Endometrial microvascular endothelial cells (primary cell): ENCODE measurements at regions not wholly inside any gene's neighbourhood (a gene's known extent, or its start where the extent isn't known, plus 50 kb on each side); places are given as distances from the start of the nearest gene placed in this dataset.

Experiments used
- in situ Hi-C: cut with HindIII; loops from 2 replicates; pipeline ENCODE4 v1.10.0; 2017; ENCODE audit warnings: low sequenced_read_pairs, low pct_unique_long_range_greater_than_20kb; ENCODE audit errors: inconsistent ontology term

DNA sequence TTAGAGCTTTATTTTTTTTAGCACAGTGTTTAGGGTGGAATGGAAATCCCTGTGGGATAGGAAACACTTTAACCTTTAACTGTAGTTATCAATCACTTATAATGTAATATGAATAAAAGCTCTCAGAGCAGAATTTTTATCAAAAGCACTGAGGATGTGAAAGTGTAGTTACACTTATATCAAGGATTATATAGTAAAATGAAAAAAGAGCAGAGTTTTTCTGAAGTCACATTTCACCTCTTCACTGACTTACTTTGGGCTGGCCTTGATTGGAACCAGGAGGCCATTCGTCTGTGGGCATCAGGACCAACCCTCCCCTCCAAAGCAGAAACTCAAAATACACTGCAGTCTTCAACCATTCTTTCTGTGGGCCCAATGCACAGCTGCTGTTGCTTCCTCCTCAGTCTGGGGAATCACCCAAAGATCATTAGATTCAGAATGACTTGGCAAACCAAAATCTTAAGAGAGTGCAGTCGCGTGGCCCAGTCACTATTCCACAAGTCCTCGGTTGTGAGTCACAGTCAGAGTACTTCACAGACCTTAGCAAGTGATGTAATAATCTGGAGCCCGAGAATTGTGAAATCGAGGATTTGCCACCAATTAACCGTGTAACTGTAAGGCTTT lies 132.6 kb upstream of the COL8A1 start:
- in situ Hi-C loops: no loop called here

DNA sequence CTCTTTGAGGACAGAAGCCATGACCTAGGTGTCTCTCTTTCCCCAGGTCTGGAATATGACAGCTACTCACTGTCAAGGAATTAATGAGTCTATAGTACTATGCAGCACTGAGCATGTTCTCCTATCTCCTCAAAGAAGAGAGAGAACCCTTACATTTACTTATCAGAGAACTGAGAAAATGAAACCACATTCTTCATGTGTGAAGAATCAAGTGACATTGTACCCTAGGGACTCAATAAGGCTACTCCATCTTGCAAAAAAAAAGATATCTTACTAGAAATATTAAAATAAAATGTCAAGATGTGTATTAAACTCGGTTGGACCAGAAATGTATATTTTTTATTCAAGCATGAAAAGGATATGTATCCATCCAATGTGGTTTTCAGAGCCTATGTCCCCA lies 133.2 kb upstream of the COL8A1 start:
- in situ Hi-C loops: no loop called here

DNA sequence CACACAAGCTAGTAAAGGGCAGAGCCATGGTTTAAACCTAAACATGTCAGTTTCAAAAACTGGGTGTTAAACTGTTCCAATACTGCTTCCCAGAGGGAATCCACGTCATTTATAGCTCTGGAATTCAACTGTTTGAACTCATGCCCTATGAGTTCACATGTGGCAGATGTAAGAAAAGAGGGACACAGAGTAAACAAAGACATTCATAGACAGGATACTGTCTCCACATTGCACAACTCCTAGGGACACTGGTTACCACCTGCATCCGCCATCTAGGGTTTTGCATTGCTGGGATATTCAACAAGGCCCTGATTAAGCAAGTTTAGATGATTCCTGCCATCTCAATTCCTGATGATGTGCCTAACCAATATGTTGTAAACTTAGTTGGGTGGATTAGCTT lies 134.1 kb upstream of the COL8A1 start:
- in situ Hi-C loops: no loop called here

DNA sequence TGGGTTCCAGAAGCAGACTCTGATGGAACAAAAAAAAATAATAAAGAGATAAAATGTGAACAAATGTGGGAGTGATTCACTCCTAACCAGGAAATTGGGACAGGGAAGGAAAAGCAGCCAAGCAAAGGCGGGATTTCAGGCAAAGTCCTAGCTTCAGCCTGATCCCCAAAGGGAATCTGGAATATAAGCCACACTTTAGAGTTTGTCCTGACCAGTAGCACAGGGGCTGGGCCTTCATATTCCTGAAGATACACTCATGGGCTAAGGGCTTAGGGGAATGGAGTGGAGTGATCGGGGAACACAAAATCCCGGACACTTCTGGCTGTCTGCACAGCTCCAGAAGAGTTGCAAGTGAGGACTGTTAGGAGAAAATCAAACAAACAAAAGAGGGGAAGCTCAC lies 135.0 kb upstream of the COL8A1 start:
- in situ Hi-C loops: no loop called here

DNA sequence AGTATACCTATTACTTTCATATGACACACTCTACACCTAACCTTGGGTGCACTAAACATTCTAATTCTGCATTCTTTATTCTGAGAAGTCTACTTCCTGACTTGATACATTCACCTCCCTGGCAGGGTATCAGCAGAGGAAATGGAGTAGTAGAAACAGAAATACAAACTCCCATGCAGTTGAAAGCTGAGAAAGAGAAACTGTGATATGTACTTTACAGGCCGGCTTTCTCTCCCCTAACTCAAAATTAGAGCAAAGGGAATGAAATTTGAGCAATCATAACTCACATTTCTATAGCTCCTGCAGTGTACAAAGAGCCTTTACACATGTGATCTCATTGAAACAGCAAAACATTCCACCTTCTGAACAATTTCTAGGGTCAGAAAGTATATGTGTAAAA lies 135.5 kb upstream of the COL8A1 start:
- in situ Hi-C loops: no loop called here

DNA sequence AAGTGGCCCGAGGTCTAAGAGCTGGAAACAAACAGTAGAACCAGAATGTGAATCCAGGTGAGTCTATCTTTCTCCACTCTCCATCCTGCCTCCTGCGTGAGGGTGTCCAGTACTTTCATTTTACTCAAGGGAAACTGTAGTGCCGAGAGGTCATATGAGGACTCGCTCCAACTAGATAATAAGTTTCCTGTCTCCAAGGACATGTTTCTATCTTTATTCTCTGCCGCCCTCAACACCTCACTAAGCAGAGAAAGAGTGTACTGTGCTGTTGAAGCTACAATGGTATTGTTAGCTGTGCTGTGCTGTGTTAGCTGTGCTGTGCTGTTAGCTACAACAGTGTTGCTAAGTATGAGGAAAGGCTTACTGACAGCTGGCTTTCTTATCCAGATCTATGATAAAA lies 137.9 kb upstream of the COL8A1 start:
- in situ Hi-C loops: no loop called here

DNA sequence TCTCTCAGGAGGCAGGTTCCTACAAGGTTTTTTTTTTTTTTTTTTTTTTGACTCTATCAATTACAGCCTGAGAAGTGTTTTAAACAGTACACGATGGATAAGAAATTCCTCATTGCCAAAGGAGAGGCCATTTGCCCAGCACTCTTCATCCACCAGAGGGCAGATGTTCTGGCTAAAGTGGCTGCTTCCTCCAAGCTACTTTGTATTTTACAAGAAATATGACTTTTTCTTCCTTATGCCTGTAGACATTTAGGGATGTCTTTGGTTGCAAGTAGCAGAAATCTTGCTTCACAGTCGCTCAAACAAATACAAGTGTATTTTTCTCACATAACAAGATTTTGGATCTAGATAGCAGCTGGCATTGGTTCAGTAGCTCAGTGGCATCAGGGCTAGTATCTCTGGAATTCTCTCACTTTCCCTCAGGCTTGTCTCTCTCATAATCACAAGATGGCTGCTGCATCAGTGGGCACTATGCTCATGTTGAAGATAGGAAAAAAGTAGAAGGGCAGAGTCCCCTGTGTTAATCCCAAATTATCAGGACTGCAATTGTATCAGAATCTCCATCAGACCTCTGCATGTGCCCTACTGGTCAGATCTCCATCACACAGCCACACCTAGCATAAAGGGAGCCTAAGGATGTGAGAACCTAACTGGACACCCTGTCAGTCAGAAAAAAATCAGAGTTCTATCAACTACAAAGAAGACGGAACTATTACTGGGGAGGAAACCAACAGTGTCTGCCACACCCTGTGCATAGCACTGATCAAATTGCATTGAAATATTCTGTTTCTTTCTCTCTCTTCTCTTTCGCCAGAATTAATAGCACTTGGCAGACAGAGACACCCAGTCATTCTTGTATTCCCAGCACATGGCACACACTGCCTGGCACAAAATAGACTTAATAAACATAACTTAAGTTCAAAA lies 138.9 kb upstream of the COL8A1 start:
- in situ Hi-C loops: no loop called here

DNA sequence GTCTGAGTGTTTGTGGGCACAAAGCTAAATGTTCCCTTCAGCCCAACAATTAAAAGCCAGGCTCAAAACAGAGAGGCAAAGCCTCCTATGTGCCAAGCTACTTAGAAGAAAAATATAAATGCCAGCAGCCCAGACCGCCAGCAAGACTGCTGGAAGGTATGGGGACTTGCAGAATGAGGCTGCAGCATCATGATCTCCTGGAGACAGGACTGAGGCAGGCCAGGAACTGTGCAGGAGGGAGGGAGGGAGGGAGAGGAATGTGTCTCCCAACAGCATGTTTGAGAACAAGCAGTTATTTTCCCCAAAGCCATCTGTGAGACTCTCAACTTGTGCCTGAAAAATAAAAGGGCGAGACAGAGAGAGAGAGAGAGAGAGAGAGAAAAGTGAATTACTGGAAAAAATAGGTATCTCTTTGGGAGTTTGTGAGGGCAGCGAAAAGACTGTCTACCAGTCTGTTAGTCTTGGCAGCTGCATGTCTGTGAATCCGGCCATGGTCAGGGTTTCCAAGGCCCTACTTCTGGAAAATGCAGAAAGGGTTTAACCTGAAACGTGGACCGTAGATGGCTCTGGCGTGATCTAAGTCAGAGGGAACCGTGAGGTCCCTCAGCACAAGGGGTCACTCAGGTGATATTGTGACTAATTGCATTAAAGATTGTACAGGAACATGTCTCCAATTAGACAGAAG lies 139.7 kb upstream of the COL8A1 start:
- in situ Hi-C loops: no loop called here

DNA sequence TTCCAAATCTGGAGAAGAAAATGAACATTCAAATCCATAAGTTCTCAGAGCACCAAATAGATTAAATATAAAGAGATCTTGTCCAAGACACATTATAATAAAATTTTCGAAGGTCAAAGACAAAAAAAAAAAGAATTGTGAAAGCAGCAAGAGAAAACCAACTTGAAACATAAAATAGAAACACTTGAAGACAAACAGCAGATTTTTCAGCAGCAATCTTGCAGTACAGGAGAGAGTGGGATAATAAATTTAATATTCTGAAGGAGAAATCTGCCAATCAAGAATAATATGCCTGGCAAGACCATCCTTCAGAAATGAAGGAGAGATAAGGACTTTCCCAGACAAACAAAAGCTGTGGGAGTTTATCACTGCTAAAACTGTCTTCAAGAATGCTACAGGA lies 150.5 kb upstream of the COL8A1 start:
- in situ Hi-C loops: no loop called here

DNA sequence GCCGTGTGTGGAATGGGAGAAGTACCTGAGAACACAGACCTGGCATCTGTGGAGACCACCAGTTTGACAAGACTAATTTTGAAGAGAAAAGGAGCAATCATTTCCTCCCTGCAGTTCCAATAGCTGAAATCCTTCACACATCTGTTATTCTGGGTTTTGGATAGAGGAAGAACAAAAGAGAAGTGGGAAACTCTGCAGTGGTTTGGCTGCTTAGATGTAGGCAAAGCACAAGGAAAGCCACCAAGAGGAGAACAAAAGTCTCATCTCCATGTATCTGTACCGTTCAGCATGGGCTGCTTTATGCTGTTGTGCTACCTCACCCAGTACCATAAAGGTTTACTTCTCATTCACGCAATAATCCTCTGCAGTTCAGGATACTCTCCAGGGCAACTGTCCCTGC lies 153.1 kb upstream of the COL8A1 start:
- in situ Hi-C loops: no loop called here

DNA sequence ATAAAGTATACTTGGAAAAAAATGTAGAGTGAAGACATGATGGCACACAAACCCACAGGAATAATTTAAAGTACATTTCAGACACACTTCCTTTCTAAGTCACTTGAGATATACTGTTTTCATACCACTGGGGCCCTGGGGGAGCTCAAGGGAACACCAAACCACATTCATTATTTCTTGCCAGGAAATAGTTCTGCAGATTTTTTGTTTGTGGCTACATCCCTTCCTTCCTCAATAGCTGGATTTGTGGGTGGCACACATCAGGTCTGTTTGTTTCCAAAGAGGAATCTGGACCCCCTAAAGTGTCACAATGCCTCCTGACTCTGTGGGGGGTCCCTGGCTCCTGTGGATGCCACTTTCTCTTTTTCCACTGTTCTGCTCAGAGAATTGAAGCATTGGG lies 153.5 kb upstream of the COL8A1 start:
- in situ Hi-C loops: no loop called here

DNA sequence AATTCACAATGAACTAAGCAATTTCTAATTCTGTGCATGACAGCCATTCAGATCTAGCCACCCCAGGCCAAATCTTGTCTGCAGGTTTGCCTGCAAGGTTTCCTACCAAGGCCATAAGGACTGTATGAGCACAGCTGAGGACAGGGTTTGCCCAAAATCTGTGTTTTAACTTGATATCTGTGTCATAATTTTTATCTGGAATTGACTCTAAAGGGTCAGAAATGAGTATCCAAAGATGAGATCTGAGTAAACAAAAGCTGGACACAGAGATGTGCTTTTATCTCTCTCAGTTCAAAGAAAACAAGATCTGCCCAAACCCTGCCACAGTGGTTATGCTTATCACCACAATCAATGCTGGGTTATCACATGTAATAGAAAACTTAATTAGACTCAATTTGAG lies 154.6 kb upstream of the COL8A1 start:
- in situ Hi-C loops: no loop called here

DNA sequence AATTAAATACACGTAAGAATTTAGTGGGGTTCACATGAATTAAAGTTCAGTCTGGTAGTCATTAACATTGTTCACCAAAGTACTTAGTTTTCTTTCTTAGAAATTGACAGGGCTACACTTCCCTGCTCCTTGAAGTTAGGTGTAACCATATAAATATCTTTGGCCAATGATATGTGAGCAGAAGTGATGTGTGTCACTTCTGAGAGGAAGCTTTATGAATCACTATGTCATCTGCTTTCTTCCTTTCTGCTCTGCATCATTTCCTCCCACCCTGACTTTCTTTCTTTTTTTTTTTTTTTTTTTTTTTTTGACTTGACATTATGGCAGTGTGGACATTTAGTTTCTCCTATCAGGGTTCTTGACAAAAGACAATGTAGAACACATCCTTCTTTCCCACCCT lies 156.2 kb upstream of the COL8A1 start:
- in situ Hi-C loops: no loop called here

DNA sequence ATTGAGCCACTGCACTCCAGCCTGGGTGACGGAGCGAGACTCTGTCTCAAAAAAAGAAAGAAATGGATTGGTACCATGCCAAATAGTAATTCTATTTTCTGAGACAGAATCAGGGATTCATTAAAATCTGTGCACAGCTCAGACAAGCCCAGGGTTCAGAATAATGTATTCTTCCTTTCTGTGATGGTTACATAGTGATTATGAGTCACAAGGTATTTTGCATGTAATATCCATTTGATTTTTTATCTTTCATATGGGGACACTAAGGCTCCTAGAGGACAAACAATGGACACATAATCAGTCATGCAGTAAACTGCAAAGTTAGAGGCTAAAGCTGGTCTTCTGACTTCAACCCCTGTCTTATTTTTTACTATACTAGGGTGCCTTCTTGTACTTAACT lies 156.8 kb upstream of the COL8A1 start:
- in situ Hi-C loops: no loop called here

DNA sequence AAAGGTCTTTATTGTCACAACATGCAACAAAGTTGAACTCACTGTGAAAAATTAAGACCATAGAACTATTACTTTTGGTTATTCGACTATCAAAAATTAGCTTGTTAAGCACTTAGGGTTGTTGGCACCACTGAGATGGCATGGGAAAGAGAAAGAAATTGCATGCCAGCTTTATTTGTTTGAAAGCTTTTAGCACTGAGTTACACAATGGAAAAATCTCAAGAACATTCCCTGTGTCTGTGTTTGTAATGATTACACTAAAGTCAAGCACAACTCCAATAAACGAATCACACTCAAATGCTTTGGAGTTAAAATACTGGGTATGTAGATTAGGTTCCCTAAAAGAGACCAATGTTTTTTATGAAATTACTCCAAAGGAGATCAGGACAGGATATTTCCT lies 158.6 kb upstream of the COL8A1 start:
- in situ Hi-C loops: no loop called here

DNA sequence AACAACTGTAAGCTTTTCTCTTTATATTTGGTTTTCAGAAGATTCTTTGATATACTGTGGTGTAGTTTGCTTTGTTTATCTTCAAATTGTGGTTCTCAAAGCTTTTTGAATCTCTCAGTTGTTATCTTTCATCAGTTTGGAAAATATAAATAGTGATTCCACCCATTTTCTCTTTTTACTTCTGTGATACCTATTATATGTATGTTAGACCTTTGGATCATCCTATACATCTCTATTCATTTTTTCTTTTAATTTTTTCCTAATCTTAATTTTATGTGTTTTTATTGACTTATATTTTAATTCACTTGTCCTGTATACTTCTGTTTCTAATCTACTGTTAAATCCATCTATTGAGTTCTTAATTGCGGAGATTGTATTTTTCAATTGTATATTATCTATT lies 160.7 kb upstream of the COL8A1 start:
- in situ Hi-C loops: no loop called here

DNA sequence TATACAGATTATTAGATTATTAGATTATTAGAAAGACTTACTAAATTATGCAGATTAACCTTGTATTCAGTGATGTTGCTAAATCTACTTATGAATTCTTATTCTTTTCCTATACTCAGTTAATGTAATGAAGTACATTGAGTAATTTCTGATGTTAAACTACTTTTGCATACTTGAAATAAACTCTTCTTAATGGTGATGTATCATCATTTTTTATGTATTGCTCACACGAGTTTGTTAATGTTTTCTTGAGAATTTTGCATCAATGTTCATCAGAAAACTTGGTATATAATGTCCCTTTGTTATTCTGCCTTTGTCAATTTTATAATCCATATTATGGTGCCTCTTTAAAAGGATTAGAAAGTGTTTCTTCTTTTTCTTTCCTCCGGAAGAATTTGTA lies 163.2 kb upstream of the COL8A1 start:
- in situ Hi-C loops: no loop called here

DNA sequence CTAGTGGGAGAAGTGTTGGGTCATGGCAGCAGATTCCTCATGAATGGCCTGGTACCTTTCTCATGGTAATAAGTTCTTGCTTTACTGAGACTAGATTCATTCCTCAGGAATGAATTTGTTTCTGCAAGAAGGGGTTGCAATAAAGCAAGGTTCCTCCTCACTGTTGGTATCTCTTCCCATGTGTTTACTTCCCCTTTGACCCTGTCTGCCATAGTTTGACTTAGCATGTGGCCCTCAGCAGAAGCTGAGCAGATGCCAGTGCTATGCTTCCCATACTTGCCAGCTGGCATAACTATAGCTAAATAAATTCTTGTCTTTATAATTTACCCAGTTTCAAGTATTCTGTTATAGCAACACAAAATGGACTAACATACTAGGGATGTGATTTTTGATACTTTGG lies 163.6 kb upstream of the COL8A1 start:
- in situ Hi-C loops: no loop called here

DNA sequence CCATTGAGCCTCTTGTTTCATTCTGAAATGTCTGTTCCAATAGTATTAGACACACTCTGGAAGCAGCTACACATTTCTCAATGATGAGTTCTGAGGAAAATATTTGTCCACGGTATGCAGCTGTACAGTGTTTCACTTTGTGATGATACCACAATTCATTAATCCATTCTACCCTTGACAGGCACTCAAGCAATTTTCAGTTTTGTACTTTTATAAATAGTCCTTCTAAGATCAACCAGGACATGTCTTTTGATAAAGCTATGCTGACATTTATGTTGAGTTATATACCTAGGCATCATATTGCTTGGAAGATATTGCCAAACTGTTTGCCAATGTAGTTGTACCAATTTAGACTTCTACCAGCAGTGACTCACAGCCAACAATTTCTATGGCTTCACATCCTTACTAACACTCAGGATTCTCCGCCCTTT lies 165.1 kb upstream of the COL8A1 start:
- in situ Hi-C loops: no loop called here

DNA sequence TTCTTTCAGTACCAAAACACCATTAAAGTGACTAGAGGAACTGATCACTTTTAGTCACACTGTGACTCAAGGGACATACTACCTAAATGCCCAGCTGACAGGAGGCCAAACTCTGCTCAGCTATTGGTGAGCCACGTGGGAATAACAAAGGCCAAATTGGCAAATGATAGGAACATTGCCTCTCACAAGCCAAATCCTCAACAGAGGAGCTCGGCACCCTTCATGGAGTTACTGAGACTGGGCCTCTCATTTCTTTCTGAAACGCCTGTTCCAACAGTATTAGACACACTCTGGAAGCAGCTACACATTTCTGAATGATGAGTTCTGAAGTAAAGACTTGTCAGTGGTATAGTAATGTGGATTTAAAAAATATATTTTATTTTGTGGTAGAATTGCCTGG lies 166.0 kb upstream of the COL8A1 start:
- in situ Hi-C loops: no loop called here
